ENCODE measurements at regions not wholly inside any gene's neighbourhood (a gene's known extent, or its start where the extent isn't known, plus 50 kb on each side); places are given as distances from the start of the nearest gene placed in this dataset.

DNA sequence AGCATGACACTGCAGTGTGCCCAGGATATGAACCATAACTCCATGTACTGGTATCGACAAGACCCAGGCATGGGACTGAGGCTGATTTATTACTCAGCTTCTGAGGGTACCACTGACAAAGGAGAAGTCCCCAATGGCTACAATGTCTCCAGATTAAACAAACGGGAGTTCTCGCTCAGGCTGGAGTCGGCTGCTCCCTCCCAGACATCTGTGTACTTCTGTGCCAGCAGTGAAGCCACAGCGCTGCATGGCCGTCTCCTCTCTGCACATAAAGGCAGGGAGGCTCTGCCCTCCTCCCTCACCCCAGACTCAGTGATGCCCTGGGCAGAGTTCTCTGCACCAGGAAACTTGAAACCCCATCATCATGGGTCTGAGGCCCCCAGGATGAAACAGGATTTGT, 70.7 kb upstream of the PRSS58 start:
- TF ChIP-seq POLR2AphosphoS5 (IDR thresholded peaks at IDR 0.05) (no peak), EP300 (IDR thresholded peaks at IDR 0.05) (no peak)
